Liver (tissue), 8 donors: ENCODE measurements at regions not wholly inside any gene's neighbourhood (a gene's known extent, or its start where the extent isn't known, plus 50 kb on each side); places are given as distances from the start of the nearest gene placed in this dataset.

Experiments
- DNase-seq: peaks from one replicate; pipeline ENCODE4 v3.0.0-alpha.2; 2017; ENCODE audit warnings: low spot score
- H3K27ac ChIP-seq, 2 donors: one replicate each; pipeline ENCODE4 v1.7.0; 2013; ENCODE audit warnings: inconsistent platforms in 2 of 2, low read length in 2 of 2, control low read depth in 1 of 2, low read depth in 1 of 2, mild to moderate bottlenecking in 1 of 2
- H3K27me3 ChIP-seq, 4 donors: one replicate each; pipeline versions ENCODE4 v1.6.1 to v1.7.0; 2013; ENCODE audit warnings: low read length in 3 of 4, inconsistent platforms in 1 of 4, mild to moderate bottlenecking in 1 of 4, moderate library complexity in 1 of 4; ENCODE audit not compliant: control insufficient read depth in 4 of 4, insufficient read depth in 4 of 4
- H3K36me3 ChIP-seq, 4 donors: one replicate each; pipeline versions ENCODE4 v1.6.1 to v1.7.0; 2013; ENCODE audit warnings: low read length in 3 of 4, mild to moderate bottlenecking in 3 of 4, low read depth in 1 of 4, moderate library complexity in 1 of 4; ENCODE audit not compliant: control insufficient read depth in 4 of 4, insufficient read depth in 3 of 4
- H3K4me1 ChIP-seq, 4 donors: one replicate each; pipeline versions ENCODE4 v1.6.1 to v1.7.0; 2013; ENCODE audit warnings: low read length in 3 of 4, mild to moderate bottlenecking in 3 of 4, moderate library complexity in 1 of 4; ENCODE audit not compliant: control insufficient read depth in 4 of 4, insufficient read depth in 4 of 4
- H3K4me3 ChIP-seq, 3 donors: one replicate each; pipeline versions ENCODE4 v1.6.1 to v1.7.0; 2013; ENCODE audit warnings: low read length in 3 of 3, control low read depth in 1 of 3, low read depth in 1 of 3, mild to moderate bottlenecking in 1 of 3
- H3K9ac ChIP-seq, 2 donors: one replicate each; pipeline ENCODE4 v1.7.0; 2013; ENCODE audit warnings: low read length in 2 of 2, mild to moderate bottlenecking in 2 of 2, moderate library complexity in 2 of 2, control low read depth in 1 of 2, low read depth in 1 of 2
- H3K9me3 ChIP-seq, 4 donors: one replicate each; pipeline versions ENCODE4 v1.6.1 to v1.7.0; 2013; ENCODE audit warnings: low read length in 3 of 4; ENCODE audit not compliant: control insufficient read depth in 4 of 4
- ATF3 ChIP-seq: IDR thresholded peaks from 2 replicates; pipeline ENCODE4 v1.6.1; 2016; ENCODE audit warnings: antibody characterized with exemption
- CTCF ChIP-seq: fragments of 150-350 bp; IDR thresholded peaks from 2 replicates; pipeline ENCODE4 v1.5.1; 2017; ENCODE audit warnings: improper control_type of control experiment, low read depth, low read length; ENCODE audit not compliant: missing input control
- EGR1 ChIP-seq, 2 donors: IDR thresholded peaks; 2 replicates each; pipeline ENCODE4 v1.6.1; 2016 to 2018; ENCODE audit warnings: antibody characterized with exemption in 2 of 2, low read depth in 2 of 2
- FOXA1 ChIP-seq: IDR thresholded peaks from 2 replicates; pipeline ENCODE4 v1.6.1; 2016; ENCODE audit warnings: antibody characterized with exemption
- FOXA2 ChIP-seq: IDR thresholded peaks from 2 replicates; pipeline ENCODE4 v1.6.1; 2016; ENCODE audit warnings: antibody characterized with exemption
- GABPA ChIP-seq, 2 donors: IDR thresholded peaks in 1 of 2; conservative IDR thresholded peaks in 1 of 2; 2 replicates each; pipeline ENCODE4 v1.6.1; 2016; ENCODE audit warnings: antibody characterized with exemption in 2 of 2, mild to moderate bottlenecking in 1 of 2, moderate library complexity in 1 of 2
- HNF4A ChIP-seq, 2 donors: conservative IDR thresholded peaks; 2 replicates each; pipeline ENCODE4 v1.6.1; 2016; ENCODE audit warnings: antibody characterized with exemption in 2 of 2, mild to moderate bottlenecking in 2 of 2
- HNF4G ChIP-seq: IDR thresholded peaks from 2 replicates; pipeline ENCODE4 v1.6.1; 2016; ENCODE audit warnings: antibody characterized with exemption
- JUND ChIP-seq, 2 donors: IDR thresholded peaks; 2 replicates each; pipeline ENCODE4 v1.6.1; 2016; ENCODE audit warnings: antibody characterized with exemption in 2 of 2
- MAX ChIP-seq: IDR thresholded peaks from 2 replicates; pipeline ENCODE4 v1.6.1; 2016; ENCODE audit warnings: antibody characterized with exemption
- NR2F2 ChIP-seq: IDR thresholded peaks from 2 replicates; pipeline ENCODE4 v1.6.1; 2016; ENCODE audit warnings: antibody characterized with exemption
- RAD21 ChIP-seq, 2 donors: IDR thresholded peaks; 2 replicates each; pipeline ENCODE4 v1.6.1; 2016; ENCODE audit warnings: antibody characterized with exemption in 2 of 2, mild to moderate bottlenecking in 2 of 2
- REST ChIP-seq: IDR thresholded peaks from 2 replicates; pipeline ENCODE4 v1.6.1; 2016; ENCODE audit warnings: antibody characterized with exemption, mild to moderate bottlenecking
- RXRA ChIP-seq, 2 donors: IDR thresholded peaks; 2 replicates each; pipeline ENCODE4 v1.6.1; 2017 to 2018; ENCODE audit warnings: antibody characterized with exemption in 2 of 2, mild to moderate bottlenecking in 1 of 2
- SP1 ChIP-seq: IDR thresholded peaks from 2 replicates; pipeline ENCODE4 v1.6.1; 2018; ENCODE audit warnings: antibody characterized with exemption, mild to moderate bottlenecking
- TAF1 ChIP-seq: conservative IDR thresholded peaks from 2 replicates; pipeline ENCODE4 v1.6.1; 2016; ENCODE audit warnings: antibody characterized with exemption, mild to moderate bottlenecking
- YY1 ChIP-seq: IDR thresholded peaks from 2 replicates; pipeline ENCODE4 v1.6.1; 2016; ENCODE audit warnings: antibody characterized with exemption, mild to moderate bottlenecking
- ZBTB33 ChIP-seq: IDR thresholded peaks from 2 replicates; pipeline ENCODE4 v1.6.1; 2016; ENCODE audit warnings: antibody characterized with exemption
- WGBS: extraction: QIAGEN DNeasy Blood & Tissue Kit; methylation state at CpG from one replicate; pipeline ENCODE4 v1.1.7; 2013; 5-methylcytosine and 5-hydroxymethylcytosine counted together
- donor health status: healthy.
- donor health status: healthy.
- donor health status: healthy.
- donor health status: healthy.
- donor health status: healthy.

- H3K4me3 ChIP-seq, result no peak overlapping the region
- no peaks in the 10 kb centered on the region for H3K36me3 ChIP-seq
- DNase-seq, result no peak
- 53% methylated on average over 5 of the region's 5 CpGs for WGBS
- H3K27ac ChIP-seq, result no peak overlapping the region
- no peaks in the 10 kb centered on the region for H3K9me3 ChIP-seq
- H3K4me1 ChIP-seq, result no peaks in the 10 kb centered on the region
- TF ChIP-seq GABPA (IDR thresholded peaks at IDR 0.05 in 1 of 2, conservative IDR thresholded peaks at IDR 0.05 in 1 of 2) (no peak), SP1 (no peak), RXRA (IDR thresholded peaks at IDR 0.05) (no peak), ZBTB33 (no peak), ATF3 (no peak), EGR1 (IDR thresholded peaks at IDR 0.05; ENCODE audit: low read depth in 2 of 2) (no peak), RAD21 (IDR thresholded peaks at IDR 0.05) (no peak), FOXA2 (no peak), FOXA1 (no peak), MAX (no peak), REST (no peak), HNF4G (no peak), CTCF (no peak), NR2F2 (no peak), TAF1 (no peak), JUND (IDR thresholded peaks at IDR 0.05) (no peak), YY1 (no peak), HNF4A (conservative IDR thresholded peaks at IDR 0.05) (no peak)
- no peak overlapping the region for H3K9ac ChIP-seq
- no peaks in the 10 kb centered on the region for H3K27me3 ChIP-seq
These were observed 106.5 kb upstream of the BMPER start for GRCh38 chr7:33798686-33799325.
